A673 (cell line): ENCODE measurements at regions not wholly inside any gene's neighbourhood (a gene's known extent, or its start where the extent isn't known, plus 50 kb on each side); places are given as distances from the start of the nearest gene placed in this dataset.
"Not testable (repeated sequence)": the region's sequence is repeated elsewhere in the genome, so short reads cannot be mapped to it uniquely, and the experiment has no call there.

Experiments used
- BruUV-seq: library from RNA; stranded (reverse); fragments of 400-500 nt; replicated peaks from 2 replicates; lab custom pipeline; 2021; lab: Mats Ljungman, UMichigan
- CTCF ChIA-PET: fragments of 300-600 bp; sonication (Branson Sonifier 250); formaldehyde crosslinking; loops from one replicate; lab custom pipeline; 2022; ENCODE audit warnings: antibody characterized with exemption; lab: Charles Lee
- POLR2A ChIA-PET: fragments of 300-600 bp; sonication (Branson Sonifier 250); formaldehyde crosslinking; loops from one replicate; lab custom pipeline; 2022; ENCODE audit warnings: antibody characterized with exemption; ENCODE audit not compliant: low non-redundant PET; lab: Charles Lee
- DNase-seq: peaks from one replicate; pipeline ENCODE4 v3.0.0-alpha.2; 2015; ENCODE audit warnings: low spot score
- H3K27ac ChIP-seq: fragments of 200-600 bp; sonication (generic); 2 replicates; pipeline ENCODE4 v1.5.1; 2016; ENCODE audit warnings: mixed run types, low read depth, mild to moderate bottlenecking, mixed read lengths, antibody characterized with exemption, low read length; ENCODE audit not compliant: poor library complexity, severe bottlenecking
- H3K27me3 ChIP-seq: fragments of 200-600 bp; sonication (generic); replicated peaks from 2 replicates; pipeline ENCODE4 v1.6.1; 2017; ENCODE audit warnings: mixed run types, low read depth, mild to moderate bottlenecking, mixed read lengths, antibody characterized with exemption, low read length; ENCODE audit not compliant: insufficient read depth, poor library complexity
- H3K36me3 ChIP-seq: fragments of 200-600 bp; sonication (generic); 2 replicates; pipeline ENCODE4 v1.6.1; 2016; ENCODE audit warnings: mixed run types, mild to moderate bottlenecking, mixed read lengths, antibody characterized with exemption, low read length; ENCODE audit not compliant: insufficient read depth, poor library complexity, severe bottlenecking
- H3K4me1 ChIP-seq: fragments of 200-600 bp; sonication (generic); 2 replicates; pipeline ENCODE4 v1.6.1; 2017; ENCODE audit warnings: mixed run types, mild to moderate bottlenecking, mixed read lengths, antibody characterized with exemption, low read length; ENCODE audit not compliant: insufficient read depth, poor library complexity, severe bottlenecking
- H3K4me3 ChIP-seq: fragments of 200-600 bp; sonication (generic); 2 replicates; pipeline ENCODE4 v1.5.1; 2016; ENCODE audit warnings: low read depth, mixed run types, mild to moderate bottlenecking, mixed read lengths, low read length; ENCODE audit not compliant: poor library complexity, severe bottlenecking
- H3K9me3 ChIP-seq: fragments of 200-600 bp; sonication (generic); 2 replicates; pipeline ENCODE4 v1.6.1; 2016; ENCODE audit warnings: mixed run types, low read depth, mild to moderate bottlenecking, mixed read lengths, antibody characterized with exemption, low read length; ENCODE audit not compliant: poor library complexity, severe bottlenecking
- EZH2 ChIP-seq: fragments of 200-600 bp; sonication (generic); IDR thresholded peaks from 2 replicates; pipeline ENCODE4 v1.6.1; 2017; ENCODE audit warnings: borderline replicate concordance, low read depth, mild to moderate bottlenecking, mixed read lengths, antibody characterized with exemption, low read length; ENCODE audit not compliant: poor library complexity, severe bottlenecking
- intact Hi-C: fragments of 100-400 bp; cut with micrococcal nuclease; formaldehyde crosslinking; loops from one replicate; pipeline ENCODE4 v1.10.0; 2022; ENCODE audit not compliant: unreplicated experiment
- TF ChIP-seq, protein P1 (sequence below): fragments of 300-800, 200-600 bp; sonication (generic); conservative IDR thresholded peaks from 2 replicates; pipeline ENCODE4 v1.5.1; 2017; ENCODE audit warnings: low read depth, mild to moderate bottlenecking, antibody characterized with exemption, low read length, moderate library complexity, mixed read lengths

DNA sequence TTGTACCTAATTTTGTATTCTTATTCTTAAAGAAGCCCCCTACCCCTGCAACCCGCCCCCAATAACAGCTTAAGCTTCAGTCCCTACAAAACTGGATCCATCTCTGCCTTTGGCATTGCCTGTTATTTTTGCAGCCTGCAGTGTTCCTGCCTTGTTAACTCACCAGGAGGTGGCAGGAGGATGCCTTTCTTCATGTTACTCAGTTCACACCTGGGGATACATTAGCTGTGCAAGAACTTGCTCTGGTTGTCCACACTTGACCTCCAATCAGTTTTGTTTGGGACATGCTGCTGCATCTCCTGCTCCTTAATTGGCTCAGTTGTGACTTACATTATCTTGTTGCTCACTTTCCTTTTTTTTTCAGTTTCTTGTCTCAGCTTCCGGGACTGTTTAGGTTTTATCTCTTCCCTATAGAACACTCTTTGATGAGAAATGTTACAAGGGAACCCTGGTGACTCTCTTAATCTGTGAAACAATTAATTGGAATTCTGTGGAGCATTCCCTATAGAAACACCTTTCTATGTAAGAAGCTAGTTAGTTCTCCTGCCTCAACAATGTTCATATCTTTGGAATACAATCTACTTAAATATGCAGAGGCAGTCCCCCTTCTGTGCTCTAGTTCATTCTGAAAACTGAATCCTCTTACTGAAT is 467.7 kb upstream of the ACO1 start:
- ChIA-PET POLR2A (no interaction called here), CTCF (no interaction called here)
- H3K9me3 ChIP-seq: no peaks in the 10 kb centered on the region
- no peak overlapping the region for H3K4me3 ChIP-seq
- intact Hi-C loops: no loop called here
- no peaks in the 10 kb centered on the region for H3K4me1 ChIP-seq
- H3K27ac ChIP-seq: no peak overlapping the region
- H3K36me3 ChIP-seq: no peaks in the 10 kb centered on the region
- TF ChIP-seq, protein P1, sequence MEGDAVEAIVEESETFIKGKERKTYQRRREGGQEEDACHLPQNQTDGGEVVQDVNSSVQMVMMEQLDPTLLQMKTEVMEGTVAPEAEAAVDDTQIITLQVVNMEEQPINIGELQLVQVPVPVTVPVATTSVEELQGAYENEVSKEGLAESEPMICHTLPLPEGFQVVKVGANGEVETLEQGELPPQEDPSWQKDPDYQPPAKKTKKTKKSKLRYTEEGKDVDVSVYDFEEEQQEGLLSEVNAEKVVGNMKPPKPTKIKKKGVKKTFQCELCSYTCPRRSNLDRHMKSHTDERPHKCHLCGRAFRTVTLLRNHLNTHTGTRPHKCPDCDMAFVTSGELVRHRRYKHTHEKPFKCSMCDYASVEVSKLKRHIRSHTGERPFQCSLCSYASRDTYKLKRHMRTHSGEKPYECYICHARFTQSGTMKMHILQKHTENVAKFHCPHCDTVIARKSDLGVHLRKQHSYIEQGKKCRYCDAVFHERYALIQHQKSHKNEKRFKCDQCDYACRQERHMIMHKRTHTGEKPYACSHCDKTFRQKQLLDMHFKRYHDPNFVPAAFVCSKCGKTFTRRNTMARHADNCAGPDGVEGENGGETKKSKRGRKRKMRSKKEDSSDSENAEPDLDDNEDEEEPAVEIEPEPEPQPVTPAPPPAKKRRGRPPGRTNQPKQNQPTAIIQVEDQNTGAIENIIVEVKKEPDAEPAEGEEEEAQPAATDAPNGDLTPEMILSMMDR: no peak
- TF ChIP-seq EZH2: no peak
- no peaks in the 10 kb centered on the region for H3K27me3 ChIP-seq
- no TSS peak for BruUV-seq
- no peak for DNase-seq

DNA sequence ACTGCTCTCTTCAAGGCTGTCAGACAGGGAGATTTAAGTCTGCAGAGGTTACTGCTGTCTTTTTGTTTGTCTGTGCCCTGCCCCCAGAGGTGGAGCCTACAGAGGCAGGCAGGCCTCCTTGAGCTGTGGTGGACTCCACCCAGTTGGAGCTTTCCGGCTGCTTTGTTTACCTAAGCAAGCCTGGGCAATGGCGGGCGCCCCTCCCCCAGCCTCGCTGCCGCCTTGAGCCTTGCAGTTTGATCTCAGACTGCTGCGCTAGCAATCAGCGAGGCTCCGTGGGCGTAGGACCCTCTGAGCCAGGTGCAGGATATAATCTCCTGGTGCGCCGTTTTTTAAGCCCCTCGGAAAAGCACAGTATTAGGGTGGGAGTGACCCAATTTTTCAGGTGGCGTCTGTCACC is 446.7 kb upstream of the ACO1 start:
- DNase-seq, BruUV-seq, CTCF ChIA-PET, H3K9me3 ChIP-seq, H3K36me3 ChIP-seq, H3K4me3 ChIP-seq, intact Hi-C loops, H3K4me1 ChIP-seq, H3K27me3 ChIP-seq, POLR2A ChIA-PET, H3K27ac ChIP-seq: not testable (repeated sequence)

DNA sequence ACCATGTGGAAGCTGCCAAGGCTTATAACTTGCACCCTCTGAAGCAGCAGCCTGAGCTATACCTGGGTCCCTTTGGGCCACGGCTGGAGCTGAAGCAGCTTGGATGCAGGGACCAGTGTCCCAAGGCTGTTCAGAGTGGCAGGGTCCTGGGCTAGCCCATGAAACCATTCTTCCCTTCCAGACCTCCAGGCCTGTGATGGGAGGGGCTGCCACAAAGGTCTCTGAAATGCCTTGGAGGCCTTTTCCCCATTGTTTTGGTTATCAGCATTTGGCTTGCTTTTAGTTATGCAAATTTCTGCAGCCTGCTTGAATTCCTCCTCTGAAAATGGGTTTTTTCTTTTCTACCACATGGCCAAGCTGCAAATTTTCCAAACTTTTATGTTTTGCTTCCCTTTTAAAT is 433.7 kb upstream of the ACO1 start:
- no TSS peak for BruUV-seq
- no peaks in the 10 kb centered on the region for H3K36me3 ChIP-seq
- H3K4me1 ChIP-seq: no peaks in the 10 kb centered on the region
- DNase-seq: no peak
- TF ChIP-seq, protein P1: no peak
- TF ChIP-seq EZH2: no peak
- ChIA-PET POLR2A (no interaction called here), CTCF (no interaction called here)
- intact Hi-C loops: no loop called here
- H3K9me3 ChIP-seq: peaks cover 3% of the 10 kb centered on the region
- no peak overlapping the region for H3K27ac ChIP-seq
- no peaks in the 10 kb centered on the region for H3K27me3 ChIP-seq
- no peak overlapping the region for H3K4me3 ChIP-seq

DNA sequence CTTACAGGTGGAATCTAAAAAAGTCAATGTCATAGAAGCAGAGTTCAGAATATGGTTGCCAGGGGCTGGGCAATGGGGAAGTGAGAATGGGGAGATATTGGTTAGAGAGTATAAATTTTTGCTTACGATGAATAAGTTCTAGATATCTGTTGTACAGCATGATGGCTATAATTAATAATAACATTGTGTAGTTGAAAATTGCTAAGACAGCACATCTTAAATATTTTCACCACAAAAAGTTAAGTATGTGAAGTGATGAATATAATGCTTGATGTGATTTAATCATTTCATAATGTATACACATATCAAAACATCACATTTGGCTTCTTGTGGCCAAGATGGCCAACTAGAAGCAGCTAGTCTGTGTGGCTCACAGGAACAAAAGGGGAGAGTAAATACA is 425.9 kb upstream of the ACO1 start:
- BruUV-seq: no TSS peak
- no peaks in the 10 kb centered on the region for H3K27me3 ChIP-seq
- intact Hi-C loops: no loop called here

More for the DNA sequence above, 425.9 kb upstream of the ACO1 start:
- no peaks in the 10 kb centered on the region for H3K4me1 ChIP-seq
- H3K36me3 ChIP-seq: no peaks in the 10 kb centered on the region
- TF ChIP-seq EZH2: no peak
- TF ChIP-seq, protein P1: no peak
- no peak for DNase-seq
- no peaks in the 10 kb centered on the region for H3K9me3 ChIP-seq
- no peak overlapping the region for H3K27ac ChIP-seq
- CTCF ChIA-PET: no interaction called here
- no peak overlapping the region for H3K4me3 ChIP-seq
- POLR2A ChIA-PET: no interaction called here
